ENCODE measurements at regions not wholly inside any gene's neighbourhood (a gene's known extent, or its start where the extent isn't known, plus 50 kb on each side); places are given as distances from the start of the nearest gene placed in this dataset.
"Not testable (repeated sequence)": the region's sequence is repeated elsewhere in the genome, so short reads cannot be mapped to it uniquely, and the experiment has no call there.

- peak in 1 of 56 donors; percentile 9 for DNase-seq
Observed at GRCh38 chr14:23694949-23695663, 58.9 kb downstream of the DHRS2 start.

- DNase-seq, result no peak
Observed at GRCh38 chr14:23695664-23695999, 59.5 kb downstream of the DHRS2 start.

GRCh38 chr14:23696701-23697239 is 60.6 kb downstream of the DHRS2 start:
- no peak for DNase-seq

GRCh38 chr14:23697680-23698079 is 61.5 kb downstream of the DHRS2 start:
- no peak for DNase-seq

GRCh38 chr14:23702656-23703426 is 66.7 kb downstream of the DHRS2 start:
- no peak for DNase-seq

- DNase-seq, result no peak
Observed at GRCh38 chr14:23704890-23705289, 68.7 kb downstream of the DHRS2 start.

- DNase-seq, result no peak
Observed at GRCh38 chr14:23707415-23707814, 71.3 kb downstream of the DHRS2 start.

- DNase-seq, result no peak
Observed at GRCh38 chr14:23708343-23708742, 72.2 kb downstream of the DHRS2 start.

- no peak for DNase-seq
Observed at GRCh38 chr14:23709923-23710322, 73.8 kb downstream of the DHRS2 start.

- no peak for DNase-seq
Observed at GRCh38 chr14:23712287-23712686, 76.1 kb downstream of the DHRS2 start.

- DNase-seq, result no peak
Observed at GRCh38 chr14:23719225-23719985, 83.2 kb downstream of the DHRS2 start.

- DNase-seq, result no peak
Observed at GRCh38 chr14:23722675-23723074, 86.5 kb downstream of the DHRS2 start.

- no peak for DNase-seq
Observed at GRCh38 chr14:23723911-23724310, 87.7 kb downstream of the DHRS2 start.

- no peak for DNase-seq
Observed at GRCh38 chr14:23725528-23725927, 89.4 kb downstream of the DHRS2 start.

- DNase-seq, result no peak
Observed at GRCh38 chr14:23725980-23726710, 90.0 kb downstream of the DHRS2 start.

GRCh38 chr14:23727566-23728335 is 91.6 kb downstream of the DHRS2 start:
- peak in 1 of 56 donors; percentile 1 for DNase-seq

GRCh38 chr14:23728791-23729190 is 92.6 kb downstream of the DHRS2 start:
- no peak for DNase-seq

- DNase-seq, result no peak
Observed at GRCh38 chr14:23729720-23730387, 93.7 kb downstream of the DHRS2 start.

- DNase-seq, result no peak
Observed at GRCh38 chr14:23735394-23735793, 99.2 kb downstream of the DHRS2 start.

GRCh38 chr14:23744368-23744767 is 108.2 kb downstream of the DHRS2 start:
- DNase-seq, result not testable (repeated sequence)
